Esophagus muscularis mucosa (tissue), 4 donors: ENCODE measurements at regions not wholly inside any gene's neighbourhood (a gene's known extent, or its start where the extent isn't known, plus 50 kb on each side); places are given as distances from the start of the nearest gene placed in this dataset.

Source experiments
- DNase-seq: peaks from one replicate; pipeline ENCODE4 v3.0.0-alpha.2; 2017; ENCODE audit errors: extremely low spot score
- H3K27ac ChIP-seq, 4 donors: fragments of 200-600 bp; sonication (generic); replicated peaks in 1 of 4; 1 replicate in 3 of 4; 2 replicates in 1 of 4; pipeline ENCODE4 v1.5.1; 2016 to 2019; ENCODE audit warnings: mild to moderate bottlenecking in 1 of 4
- H3K27me3 ChIP-seq, 4 donors: fragments of 200-600 bp; sonication (generic); one replicate each; pipeline versions ENCODE4 v1.5.1 to v1.6.0; 2016 to 2019
- H3K36me3 ChIP-seq, 4 donors: fragments of 200-600 bp; sonication (generic); one replicate each; pipeline ENCODE4 v1.5.1; 2016 to 2019
- H3K4me1 ChIP-seq, 4 donors: fragments of 200-600 bp; sonication (generic); one replicate each; pipeline ENCODE4 v1.5.1; 2016 to 2019
- H3K4me3 ChIP-seq, 4 donors: fragments of 200-600 bp; sonication (generic); 1 replicate in 2 of 4; 2 replicates in 2 of 4; pipeline ENCODE4 v1.5.1; 2016 to 2019; ENCODE audit warnings: mild to moderate bottlenecking in 4 of 4, moderate library complexity in 1 of 4
- H3K9me3 ChIP-seq, 4 donors: fragments of 200-600 bp; sonication (generic); 1 replicate in 3 of 4; 2 replicates in 1 of 4; pipeline ENCODE4 v1.5.1; 2016 to 2019
- EP300 ChIP-seq: sonication (generic); formaldehyde crosslinking; IDR thresholded peaks from one replicate; pipeline ENCODE4 v1.6.1; 2017; ENCODE audit warnings: antibody characterized with exemption
- POLR2A ChIP-seq: fragments of 450-650 bp; IDR thresholded peaks from one replicate; pipeline ENCODE4 v1.6.1; 2017; ENCODE audit warnings: antibody characterized with exemption, moderate library complexity, mild to moderate bottlenecking, low read depth
- POLR2AphosphoS5 ChIP-seq, 2 donors: sonication (generic); formaldehyde crosslinking; IDR thresholded peaks; one replicate each; pipeline ENCODE4 v1.6.1; 2017; ENCODE audit warnings: antibody characterized with exemption in 2 of 2
- WGBS: methylation state at CpG from one replicate; pipeline ENCODE4 v1.1.5; 2018; 5-methylcytosine and 5-hydroxymethylcytosine counted together
- intact Hi-C: fragments of 100-400 bp; cut with DNase I; formaldehyde crosslinking; loops from one replicate; pipeline ENCODE4 v1.15.1; 2023
- TF ChIP-seq, protein P1 (sequence below), 3 experiments: fragments of 200-600 bp in 2 of 3; fragments of 450-650 bp in 1 of 3; sonication (generic) in 2 of 3; IDR thresholded peaks; one replicate each; pipeline ENCODE4 v1.5.1; 2017 to 2019; ENCODE audit warnings: antibody characterized with exemption in 3 of 3, mild to moderate bottlenecking in 2 of 3, moderate library complexity in 1 of 3

- Histone ChIP-seq H3K27ac (no peak overlapping the region), H3K27me3 (no peaks in the 10 kb centered on the region), H3K4me1 (peaks cover 7 to 38% (median 17%) of the 10 kb centered on the region in 4 donors), H3K9me3 (peaks cover 0 to 7% (median 3%) of the 10 kb centered on the region in 4 donors), H3K4me3 (no peak overlapping the region), H3K36me3 (no peaks in the 10 kb centered on the region)
- 91% methylated on average over 8 of the region's 8 CpGs for WGBS
- intact Hi-C loops = no loop called here
- no peak for DNase-seq
- TF ChIP-seq, protein P1, sequence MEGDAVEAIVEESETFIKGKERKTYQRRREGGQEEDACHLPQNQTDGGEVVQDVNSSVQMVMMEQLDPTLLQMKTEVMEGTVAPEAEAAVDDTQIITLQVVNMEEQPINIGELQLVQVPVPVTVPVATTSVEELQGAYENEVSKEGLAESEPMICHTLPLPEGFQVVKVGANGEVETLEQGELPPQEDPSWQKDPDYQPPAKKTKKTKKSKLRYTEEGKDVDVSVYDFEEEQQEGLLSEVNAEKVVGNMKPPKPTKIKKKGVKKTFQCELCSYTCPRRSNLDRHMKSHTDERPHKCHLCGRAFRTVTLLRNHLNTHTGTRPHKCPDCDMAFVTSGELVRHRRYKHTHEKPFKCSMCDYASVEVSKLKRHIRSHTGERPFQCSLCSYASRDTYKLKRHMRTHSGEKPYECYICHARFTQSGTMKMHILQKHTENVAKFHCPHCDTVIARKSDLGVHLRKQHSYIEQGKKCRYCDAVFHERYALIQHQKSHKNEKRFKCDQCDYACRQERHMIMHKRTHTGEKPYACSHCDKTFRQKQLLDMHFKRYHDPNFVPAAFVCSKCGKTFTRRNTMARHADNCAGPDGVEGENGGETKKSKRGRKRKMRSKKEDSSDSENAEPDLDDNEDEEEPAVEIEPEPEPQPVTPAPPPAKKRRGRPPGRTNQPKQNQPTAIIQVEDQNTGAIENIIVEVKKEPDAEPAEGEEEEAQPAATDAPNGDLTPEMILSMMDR (IDR thresholded peaks at IDR 0.05) = no peak
- TF ChIP-seq POLR2AphosphoS5 (IDR thresholded peaks at IDR 0.05) (no peak), POLR2A (no peak), EP300 (no peak)
Measured at GRCh38 chr2:215879977-215880940, 133.1 kb downstream of the MREG start.

GRCh38 chr2:215879331-215879730 is 134.0 kb downstream of the MREG start:
- Histone ChIP-seq H3K36me3 (no peaks in the 10 kb centered on the region), H3K9me3 (peaks cover 0 to 7% (median 3%) of the 10 kb centered on the region in 4 donors), H3K4me3 (no peak overlapping the region), H3K4me1 (peaks cover under 1 to 29% (median 8%) of the 10 kb centered on the region in 4 donors), H3K27ac (no peak overlapping the region), H3K27me3 (no peaks in the 10 kb centered on the region)
- intact Hi-C loops = no loop called here
- no peak for DNase-seq
- TF ChIP-seq POLR2A = no peak
- TF ChIP-seq, protein P1 (IDR thresholded peaks at IDR 0.05) = no peak
- no peak for TF ChIP-seq POLR2AphosphoS5 (IDR thresholded peaks at IDR 0.05)
- no peak for TF ChIP-seq EP300
- 64% methylated on average over 1 of the region's 1 CpG for WGBS

GRCh38 chr2:215878476-215879063 is 134.8 kb downstream of the MREG start:
- DNase-seq = no peak
- Histone ChIP-seq H3K9me3 (peaks cover 0 to 7% (median 3%) of the 10 kb centered on the region in 4 donors), H3K27ac (no peak overlapping the region), H3K36me3 (no peaks in the 10 kb centered on the region), H3K4me3 (no peak overlapping the region), H3K4me1 (peaks cover 0 to 21% (median 3%) of the 10 kb centered on the region in 4 donors), H3K27me3 (no peaks in the 10 kb centered on the region)
- TF ChIP-seq EP300 (no peak), POLR2A (no peak), POLR2AphosphoS5 (IDR thresholded peaks at IDR 0.05) (no peak)
- TF ChIP-seq, protein P1 (IDR thresholded peaks at IDR 0.05) = no peak
- WGBS = 78% methylated on average over 4 of the region's 4 CpGs
- intact Hi-C loops = no loop called here

DNA sequence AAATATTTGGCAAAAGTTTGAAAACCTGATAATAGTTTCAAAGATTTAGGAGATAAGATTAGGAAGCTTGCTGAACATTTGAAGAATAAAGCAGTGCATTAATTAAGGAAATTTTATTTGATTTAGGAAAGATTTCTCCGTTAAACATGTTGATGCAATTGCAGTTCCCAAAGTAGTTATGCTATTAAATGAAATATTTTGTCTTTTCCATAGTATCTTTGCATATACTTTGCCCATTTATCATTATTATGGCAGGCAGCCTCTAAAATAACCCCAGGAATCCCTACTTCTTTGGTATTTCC is 136.5 kb downstream of the MREG start:
- 93% methylated on average over 1 of the region's 1 CpG for WGBS
- intact Hi-C loops = no loop called here
- no peak overlapping the region for H3K4me3 ChIP-seq

More for the DNA sequence above, 136.5 kb downstream of the MREG start:
- no peak for DNase-seq
- H3K4me1 ChIP-seq = peaks cover 0 to 20% (median 3%) of the 10 kb centered on the region in 4 donors
- no peaks in the 10 kb centered on the region for H3K27me3 ChIP-seq
- H3K36me3 ChIP-seq = no peaks in the 10 kb centered on the region
- H3K27ac ChIP-seq = no peak overlapping the region
- peaks cover 0 to 7% (median 3%) of the 10 kb centered on the region in 4 donors for H3K9me3 ChIP-seq
- no peak for TF ChIP-seq POLR2A
- no peak for TF ChIP-seq POLR2AphosphoS5 (IDR thresholded peaks at IDR 0.05)
- TF ChIP-seq, protein P1 (IDR thresholded peaks at IDR 0.05) = no peak
- no peak for TF ChIP-seq EP300
